ENCODE measurements at regions not wholly inside any gene's neighbourhood (a gene's known extent, or its start where the extent isn't known, plus 50 kb on each side); places are given as distances from the start of the nearest gene placed in this dataset.

- in situ Hi-C loops (cut with HindIII; ENCODE audit: low sequenced_read_pairs): no loop called here
Observed at GRCh38 chr12:17372508-17372907, 717.5 kb downstream of the RERGL start.

GRCh38 chr12:17371491-17372215 is 718.3 kb downstream of the RERGL start:
- in situ Hi-C loops (cut with HindIII; ENCODE audit: low sequenced_read_pairs): no loop called here
- DNase-seq (ENCODE audit: low spot score): no peak

More at GRCh38 chr12:17372508-17372907, 717.5 kb downstream of the RERGL start:
- no peak for DNase-seq (ENCODE audit: low spot score)

- in situ Hi-C loops (cut with HindIII; ENCODE audit: low sequenced_read_pairs): no loop called here
- DNase-seq (ENCODE audit: low spot score): no peak
Observed at GRCh38 chr12:17370621-17371020, 719.4 kb downstream of the RERGL start.

- in situ Hi-C loops (cut with HindIII; ENCODE audit: low sequenced_read_pairs): no loop called here
- no peak for DNase-seq (ENCODE audit: low spot score)
Observed at GRCh38 chr12:17369556-17369955, 720.4 kb downstream of the RERGL start.

GRCh38 chr12:17361224-17361623 is 728.8 kb downstream of the RERGL start:
- in situ Hi-C loops (cut with HindIII; ENCODE audit: low sequenced_read_pairs): no loop called here

GRCh38 chr12:17358835-17359234 is 731.2 kb downstream of the RERGL start:
- no peak for DNase-seq (ENCODE audit: low spot score)
- in situ Hi-C loops (cut with HindIII; ENCODE audit: low sequenced_read_pairs): no loop called here

More at GRCh38 chr12:17361224-17361623, 728.8 kb downstream of the RERGL start:
- DNase-seq (ENCODE audit: low spot score): no peak

- in situ Hi-C loops (cut with HindIII; ENCODE audit: low sequenced_read_pairs): no loop called here
- no peak for DNase-seq (ENCODE audit: low spot score)
Observed at GRCh38 chr12:17357396-17357795, 732.6 kb downstream of the RERGL start.

GRCh38 chr12:17352164-17352563 is 737.8 kb downstream of the RERGL start:
- in situ Hi-C loops (cut with HindIII; ENCODE audit: low sequenced_read_pairs): no loop called here
- DNase-seq (ENCODE audit: low spot score): no peak

GRCh38 chr12:17348311-17348710 is 741.7 kb downstream of the RERGL start:
- no peak for DNase-seq (ENCODE audit: low spot score)
- in situ Hi-C loops (cut with HindIII; ENCODE audit: low sequenced_read_pairs): no loop called here

GRCh38 chr12:17344649-17345048 is 738.7 kb upstream of the LMO3 start:
- in situ Hi-C loops (cut with HindIII; ENCODE audit: low sequenced_read_pairs): no loop called here
- DNase-seq (ENCODE audit: low spot score): no peak

- DNase-seq (ENCODE audit: low spot score): no peak
- in situ Hi-C loops (cut with HindIII; ENCODE audit: low sequenced_read_pairs): no loop called here
Observed at GRCh38 chr12:17342381-17342961, 736.5 kb upstream of the LMO3 start.

- no peak for DNase-seq (ENCODE audit: low spot score)
- in situ Hi-C loops (cut with HindIII; ENCODE audit: low sequenced_read_pairs): no loop called here
Observed at GRCh38 chr12:17335487-17335886, 729.5 kb upstream of the LMO3 start.

- in situ Hi-C loops (cut with HindIII; ENCODE audit: low sequenced_read_pairs): no loop called here
- DNase-seq (ENCODE audit: low spot score): no peak
Observed at GRCh38 chr12:17334784-17335183, 728.8 kb upstream of the LMO3 start.

GRCh38 chr12:17333287-17333686 is 727.3 kb upstream of the LMO3 start:
- in situ Hi-C loops (cut with HindIII; ENCODE audit: low sequenced_read_pairs): no loop called here
- DNase-seq (ENCODE audit: low spot score): no peak

GRCh38 chr12:17326649-17327048 is 720.7 kb upstream of the LMO3 start:
- DNase-seq (ENCODE audit: low spot score): no peak
- in situ Hi-C loops (cut with HindIII; ENCODE audit: low sequenced_read_pairs): no loop called here

GRCh38 chr12:17322090-17322489 is 716.1 kb upstream of the LMO3 start:
- DNase-seq (ENCODE audit: low spot score): no peak
- in situ Hi-C loops (cut with HindIII; ENCODE audit: low sequenced_read_pairs): no loop called here

GRCh38 chr12:17304503-17305347 is 698.8 kb upstream of the LMO3 start:
- no peak for DNase-seq (ENCODE audit: low spot score)
- in situ Hi-C loops (cut with HindIII; ENCODE audit: low sequenced_read_pairs): no loop called here

GRCh38 chr12:17302001-17302400 is 696.0 kb upstream of the LMO3 start:
- no peak for DNase-seq (ENCODE audit: low spot score)
- in situ Hi-C loops (cut with HindIII; ENCODE audit: low sequenced_read_pairs): no loop called here

GRCh38 chr12:17301544-17301943 is 695.6 kb upstream of the LMO3 start:
- no peak for DNase-seq (ENCODE audit: low spot score)
- in situ Hi-C loops (cut with HindIII; ENCODE audit: low sequenced_read_pairs): no loop called here

- no peak for DNase-seq (ENCODE audit: low spot score)
Observed at GRCh38 chr12:17296882-17297281, 690.9 kb upstream of the LMO3 start.

More at GRCh38 chr12:17296882-17297281, 690.9 kb upstream of the LMO3 start:
- in situ Hi-C loops (cut with HindIII; ENCODE audit: low sequenced_read_pairs): no loop called here
